CD8-positive, alpha-beta memory T cell (primary cell): ENCODE measurements at regions not wholly inside any gene's neighbourhood (a gene's known extent, or its start where the extent isn't known, plus 50 kb on each side); places are given as distances from the start of the nearest gene placed in this dataset.

Experiments used
- CTCF ChIA-PET: fragments of 350-600 bp; sonication (Branson Sonifier 250); formaldehyde crosslinking; loops from one replicate; lab custom pipeline; 2021; ENCODE audit warnings: antibody characterized with exemption; lab: Charles Lee
- POLR2A ChIA-PET: fragments of 350-600 bp; sonication (Branson Sonifier 250); formaldehyde crosslinking; loops from one replicate; lab custom pipeline; 2021; ENCODE audit warnings: antibody characterized with exemption; lab: Charles Lee
- DNase-seq, 5 donors: peaks; one replicate each; pipeline versions ENCODE4 v3.0.0 to v3.0.0-alpha.2; 2020 to 2022; ENCODE audit warnings: mixed read lengths in 1 of 5
- H3K27ac ChIP-seq: one replicate; pipeline ENCODE4 v1.7.0; 2013; ENCODE audit warnings: low read depth, mild to moderate bottlenecking, low read length, moderate library complexity
- H3K27me3 ChIP-seq: 2 replicates; pipeline ENCODE4 v1.7.0; 2013; ENCODE audit warnings: low read length, mild to moderate bottlenecking; ENCODE audit not compliant: insufficient read depth, poor library complexity, severe bottlenecking
- H3K36me3 ChIP-seq: 2 replicates; pipeline ENCODE4 v1.7.0; 2013; ENCODE audit warnings: mild to moderate bottlenecking, low read length, moderate library complexity; ENCODE audit not compliant: insufficient read depth
- H3K4me1 ChIP-seq: 2 replicates; pipeline ENCODE4 v1.7.0; 2013; ENCODE audit warnings: mild to moderate bottlenecking, low read length, moderate library complexity; ENCODE audit not compliant: insufficient read depth
- H3K4me3 ChIP-seq: 2 replicates; pipeline ENCODE4 v1.7.0; 2013; ENCODE audit warnings: mild to moderate bottlenecking, low read length
- H3K9me3 ChIP-seq: 2 replicates; pipeline ENCODE4 v1.7.0; 2013; ENCODE audit warnings: mild to moderate bottlenecking, low read length
- H3K27ac Mint-ChIP-seq, 8 donors: one replicate each; pipeline ENCODE4 v1.8.0; 2020 to 2021; ENCODE audit warnings: mixed read lengths in 8 of 8, mild to moderate bottlenecking in 6 of 8, inconsistent platforms in 3 of 8, moderate library complexity in 3 of 8
- H3K27me3 Mint-ChIP-seq, 2 donors: one replicate each; pipeline ENCODE4 v1.8.0; 2020 to 2021; ENCODE audit warnings: mixed read lengths in 2 of 2, mild to moderate bottlenecking in 1 of 2, moderate library complexity in 1 of 2
- H3K36me3 Mint-ChIP-seq, 3 donors: one replicate each; pipeline ENCODE4 v1.8.0; 2020 to 2021; ENCODE audit warnings: mixed read lengths in 3 of 3, inconsistent platforms in 1 of 3, mild to moderate bottlenecking in 1 of 3
- H3K4me1 Mint-ChIP-seq, 3 donors: one replicate each; pipeline ENCODE4 v1.8.0; 2020 to 2021; ENCODE audit warnings: mixed read lengths in 3 of 3, inconsistent platforms in 1 of 3, mild to moderate bottlenecking in 1 of 3
- H3K4me3 Mint-ChIP-seq, 7 donors: one replicate each; pipeline ENCODE4 v1.8.0; 2020 to 2021; ENCODE audit warnings: mixed read lengths in 7 of 7, mild to moderate bottlenecking in 6 of 7, moderate library complexity in 4 of 7, inconsistent platforms in 2 of 7
- H3K9me3 Mint-ChIP-seq, 5 donors: one replicate each; pipeline ENCODE4 v1.8.0; 2020 to 2022; ENCODE audit warnings: mixed read lengths in 5 of 5, mild to moderate bottlenecking in 3 of 5, moderate library complexity in 2 of 5, inconsistent platforms in 1 of 5

GRCh38 chr2:173772205-173772604, 193.0 kb downstream of the SP3 start:
- Histone ChIP-seq H3K4me3 (no peak overlapping the region), H3K4me1 (no peaks in the 10 kb centered on the region), H3K27ac (no peak overlapping the region), H3K27me3 (no peaks in the 10 kb centered on the region), H3K9me3 (no peaks in the 10 kb centered on the region), H3K36me3 (no peaks in the 10 kb centered on the region)
- H3K27ac Mint-ChIP-seq, result no peak overlapping the region
- no peaks in the 10 kb centered on the region for H3K4me1 Mint-ChIP-seq
- no peak for DNase-seq
- no peaks in the 10 kb centered on the region for H3K9me3 Mint-ChIP-seq
- no peaks in the 10 kb centered on the region for H3K36me3 Mint-ChIP-seq
- no peak overlapping the region for H3K4me3 Mint-ChIP-seq
- peaks cover 8 to 17% of the 10 kb centered on the region in 2 donors for H3K27me3 Mint-ChIP-seq
- ChIA-PET POLR2A (no interaction called here), CTCF (no interaction called here)

GRCh38 chr2:173773076-173773475, 192.1 kb downstream of the SP3 start:
- Mint-ChIP-seq H3K4me1 (no peaks in the 10 kb centered on the region), H3K27me3 (peaks cover 8 to 17% of the 10 kb centered on the region in 2 donors), H3K9me3 (no peaks in the 10 kb centered on the region), H3K4me3 (no peak overlapping the region), H3K27ac (no peak overlapping the region), H3K36me3 (no peaks in the 10 kb centered on the region)
- POLR2A ChIA-PET, result no interaction called here
- Histone ChIP-seq H3K36me3 (no peaks in the 10 kb centered on the region), H3K27me3 (no peaks in the 10 kb centered on the region), H3K4me1 (no peaks in the 10 kb centered on the region), H3K9me3 (no peaks in the 10 kb centered on the region), H3K27ac (no peak overlapping the region), H3K4me3 (no peak overlapping the region)
- CTCF ChIA-PET, result no interaction called here
- DNase-seq, result no peak

DNA sequence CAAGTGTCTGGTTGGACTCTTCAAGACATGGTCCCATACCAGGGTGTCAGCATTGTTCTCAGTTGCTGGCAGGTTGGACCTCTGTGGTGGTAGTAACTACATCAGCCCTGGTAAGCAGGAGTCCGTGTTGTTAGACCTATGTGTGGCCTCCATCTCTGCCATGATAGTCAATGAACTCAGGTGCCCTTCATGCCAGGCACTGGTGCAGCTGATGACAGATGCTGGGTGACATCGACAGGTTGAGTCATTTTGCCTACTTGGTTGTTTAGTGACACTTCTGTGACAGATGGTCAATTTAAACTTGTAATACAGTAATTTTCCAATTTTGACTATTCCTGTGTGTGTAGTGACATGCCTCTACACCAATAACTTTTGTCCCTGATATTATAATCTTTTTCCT, 189.7 kb downstream of the SP3 start:
- POLR2A ChIA-PET, result no interaction called here
- H3K4me3 Mint-ChIP-seq, result no peak overlapping the region
- no peaks in the 10 kb centered on the region for H3K9me3 ChIP-seq
- CTCF ChIA-PET, result no interaction called here
- H3K4me1 ChIP-seq, result no peaks in the 10 kb centered on the region
- H3K36me3 Mint-ChIP-seq, result no peaks in the 10 kb centered on the region
- H3K27ac Mint-ChIP-seq, result no peak overlapping the region
- H3K27ac ChIP-seq, result no peak overlapping the region
- no peak overlapping the region for H3K4me3 ChIP-seq
- H3K27me3 Mint-ChIP-seq, result peaks cover 6 to 13% of the 10 kb centered on the region in 2 donors
- H3K27me3 ChIP-seq, result no peaks in the 10 kb centered on the region
- no peaks in the 10 kb centered on the region for H3K36me3 ChIP-seq
- H3K9me3 Mint-ChIP-seq, result peaks cover 0 to 2% (median 0%) of the 10 kb centered on the region in 5 donors
- DNase-seq, result no peak
- no peaks in the 10 kb centered on the region for H3K4me1 Mint-ChIP-seq

DNA sequence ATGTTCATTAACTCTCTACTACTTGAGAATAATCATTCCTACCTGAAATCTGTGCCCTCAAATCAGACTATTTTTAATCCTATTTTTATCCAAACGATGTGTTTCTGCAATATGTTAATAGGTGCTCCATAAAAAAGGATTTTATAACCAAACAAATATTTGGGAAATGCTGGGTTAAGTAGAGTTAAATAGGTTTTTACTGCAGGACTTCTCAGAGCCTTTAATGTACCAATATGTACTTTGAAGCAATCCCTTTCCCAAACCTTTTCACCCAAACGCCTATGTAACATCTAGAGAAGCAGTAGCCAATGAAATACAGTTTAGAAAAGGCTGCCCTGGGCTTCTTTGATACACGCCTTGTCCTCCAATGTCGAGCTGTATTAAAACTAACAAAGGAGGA, 182.5 kb downstream of the SP3 start:
- no peaks in the 10 kb centered on the region for H3K4me1 Mint-ChIP-seq
- no peaks in the 10 kb centered on the region for H3K4me1 ChIP-seq
- no peaks in the 10 kb centered on the region for H3K36me3 Mint-ChIP-seq
- no peaks in the 10 kb centered on the region for H3K36me3 ChIP-seq
- H3K27ac Mint-ChIP-seq, result no peak overlapping the region
- H3K27me3 ChIP-seq, result no peaks in the 10 kb centered on the region
- H3K4me3 ChIP-seq, result no peak overlapping the region
- H3K9me3 Mint-ChIP-seq, result peaks cover 0 to 2% (median 0%) of the 10 kb centered on the region in 5 donors
- peaks cover 13 to 51% of the 10 kb centered on the region in 2 donors for H3K27me3 Mint-ChIP-seq
- no peak for DNase-seq
- POLR2A ChIA-PET, result no interaction called here
- H3K4me3 Mint-ChIP-seq, result no peak overlapping the region
- CTCF ChIA-PET, result no interaction called here
- H3K9me3 ChIP-seq, result no peaks in the 10 kb centered on the region
- H3K27ac ChIP-seq, result no peak overlapping the region

- POLR2A ChIA-PET, result no interaction called here
- no peaks in the 10 kb centered on the region for H3K4me1 Mint-ChIP-seq
- DNase-seq, result no peak
- no peaks in the 10 kb centered on the region for H3K36me3 ChIP-seq
- no peak overlapping the region for H3K4me3 Mint-ChIP-seq
- no peaks in the 10 kb centered on the region for H3K36me3 Mint-ChIP-seq
- no peaks in the 10 kb centered on the region for H3K27me3 ChIP-seq
- H3K4me3 ChIP-seq, result no peak overlapping the region
- no peaks in the 10 kb centered on the region for H3K4me1 ChIP-seq
- H3K9me3 ChIP-seq, result no peaks in the 10 kb centered on the region
- H3K27me3 Mint-ChIP-seq, result peaks cover 18 to 51% of the 10 kb centered on the region in 2 donors
- CTCF ChIA-PET, result no interaction called here
- peaks cover 0 to 2% (median 0%) of the 10 kb centered on the region in 5 donors for H3K9me3 Mint-ChIP-seq
- no peak overlapping the region for H3K27ac ChIP-seq
- H3K27ac Mint-ChIP-seq, result no peak overlapping the region
Measured at GRCh38 chr2:173783382-173783781, 181.8 kb downstream of the SP3 start.

GRCh38 chr2:173785813-173786212, 179.4 kb downstream of the SP3 start:
- ChIA-PET CTCF (no interaction called here), POLR2A (no interaction called here)

GRCh38 chr2:173791502-173791901, 173.7 kb downstream of the SP3 start:
- Histone ChIP-seq H3K27ac (no peak overlapping the region), H3K9me3 (no peaks in the 10 kb centered on the region), H3K27me3 (no peaks in the 10 kb centered on the region), H3K4me1 (no peaks in the 10 kb centered on the region), H3K4me3 (no peak overlapping the region), H3K36me3 (no peaks in the 10 kb centered on the region)
- Mint-ChIP-seq H3K36me3 (no peaks in the 10 kb centered on the region), H3K4me1 (no peaks in the 10 kb centered on the region), H3K9me3 (no peaks in the 10 kb centered on the region), H3K27me3 (peaks cover 13 to 41% of the 10 kb centered on the region in 2 donors), H3K27ac (no peak overlapping the region), H3K4me3 (no peak overlapping the region)
- ChIA-PET CTCF (no interaction called here), POLR2A (no interaction called here)
- DNase-seq, result no peak

More at GRCh38 chr2:173785813-173786212, 179.4 kb downstream of the SP3 start:
- Mint-ChIP-seq H3K27ac (no peak overlapping the region), H3K4me1 (no peaks in the 10 kb centered on the region), H3K27me3 (peaks cover 18 to 44% of the 10 kb centered on the region in 2 donors), H3K9me3 (no peaks in the 10 kb centered on the region), H3K4me3 (no peak overlapping the region), H3K36me3 (no peaks in the 10 kb centered on the region)
- Histone ChIP-seq H3K4me3 (no peak overlapping the region), H3K9me3 (no peaks in the 10 kb centered on the region), H3K27ac (no peak overlapping the region), H3K27me3 (no peaks in the 10 kb centered on the region), H3K36me3 (no peaks in the 10 kb centered on the region), H3K4me1 (no peaks in the 10 kb centered on the region)
- no peak for DNase-seq

DNA sequence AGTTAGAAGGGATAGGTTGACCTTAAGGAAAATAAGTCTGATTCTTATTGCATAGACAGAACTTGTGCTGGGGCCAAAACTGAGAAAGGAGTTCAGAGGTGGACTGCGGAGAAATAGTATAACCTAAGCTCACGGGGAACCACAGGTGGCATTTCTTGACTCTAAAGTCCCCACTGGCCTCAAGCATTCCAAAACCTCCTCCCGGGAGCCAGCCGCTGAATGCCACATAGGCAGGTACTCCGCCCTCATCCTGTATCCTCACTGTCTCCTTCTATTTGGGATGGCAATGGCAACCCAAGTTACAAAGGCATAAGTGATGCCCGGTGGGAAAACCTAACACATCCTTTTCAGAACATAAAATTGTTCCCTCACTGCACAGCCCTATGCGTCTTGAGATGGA, 173.0 kb downstream of the SP3 start:
- H3K27ac ChIP-seq, result no peak overlapping the region

GRCh38 chr2:173792741-173793140, 172.4 kb downstream of the SP3 start:
- no peaks in the 10 kb centered on the region for H3K9me3 ChIP-seq
- no peak overlapping the region for H3K27ac Mint-ChIP-seq
- no peaks in the 10 kb centered on the region for H3K36me3 Mint-ChIP-seq
- no peak overlapping the region for H3K4me3 ChIP-seq
- no peak overlapping the region for H3K4me3 Mint-ChIP-seq
- H3K36me3 ChIP-seq, result no peaks in the 10 kb centered on the region
- ChIA-PET POLR2A (no interaction called here), CTCF (no interaction called here)
- DNase-seq, result no peak
- no peaks in the 10 kb centered on the region for H3K4me1 Mint-ChIP-seq
- no peaks in the 10 kb centered on the region for H3K4me1 ChIP-seq
- no peaks in the 10 kb centered on the region for H3K9me3 Mint-ChIP-seq
- no peaks in the 10 kb centered on the region for H3K27me3 ChIP-seq
- H3K27me3 Mint-ChIP-seq, result peaks cover 11 to 34% of the 10 kb centered on the region in 2 donors
- no peak overlapping the region for H3K27ac ChIP-seq

More for the DNA sequence above, 173.0 kb downstream of the SP3 start:
- ChIA-PET POLR2A (no interaction called here), CTCF (no interaction called here)
- no peak overlapping the region for H3K4me3 ChIP-seq
- Mint-ChIP-seq H3K9me3 (no peaks in the 10 kb centered on the region), H3K4me1 (no peaks in the 10 kb centered on the region), H3K27me3 (peaks cover 13 to 39% of the 10 kb centered on the region in 2 donors), H3K4me3 (no peak overlapping the region), H3K36me3 (no peaks in the 10 kb centered on the region), H3K27ac (no peak overlapping the region)
- DNase-seq, result no peak
- H3K4me1 ChIP-seq, result no peaks in the 10 kb centered on the region
- no peaks in the 10 kb centered on the region for H3K27me3 ChIP-seq
- H3K9me3 ChIP-seq, result no peaks in the 10 kb centered on the region
- H3K36me3 ChIP-seq, result no peaks in the 10 kb centered on the region
